GM18867 (cell line): ENCODE measurements at regions not wholly inside any gene's neighbourhood (a gene's known extent, or its start where the extent isn't known, plus 50 kb on each side); places are given as distances from the start of the nearest gene placed in this dataset.

Experiments
- ATAC-seq: cut with Tn5 transposase; IDR thresholded peaks from one replicate; pipeline ENCODE4 v1.9.1; 2021; ENCODE audit warnings: mild to moderate bottlenecking, moderate library complexity; ENCODE audit not compliant: unreplicated experiment

DNA sequence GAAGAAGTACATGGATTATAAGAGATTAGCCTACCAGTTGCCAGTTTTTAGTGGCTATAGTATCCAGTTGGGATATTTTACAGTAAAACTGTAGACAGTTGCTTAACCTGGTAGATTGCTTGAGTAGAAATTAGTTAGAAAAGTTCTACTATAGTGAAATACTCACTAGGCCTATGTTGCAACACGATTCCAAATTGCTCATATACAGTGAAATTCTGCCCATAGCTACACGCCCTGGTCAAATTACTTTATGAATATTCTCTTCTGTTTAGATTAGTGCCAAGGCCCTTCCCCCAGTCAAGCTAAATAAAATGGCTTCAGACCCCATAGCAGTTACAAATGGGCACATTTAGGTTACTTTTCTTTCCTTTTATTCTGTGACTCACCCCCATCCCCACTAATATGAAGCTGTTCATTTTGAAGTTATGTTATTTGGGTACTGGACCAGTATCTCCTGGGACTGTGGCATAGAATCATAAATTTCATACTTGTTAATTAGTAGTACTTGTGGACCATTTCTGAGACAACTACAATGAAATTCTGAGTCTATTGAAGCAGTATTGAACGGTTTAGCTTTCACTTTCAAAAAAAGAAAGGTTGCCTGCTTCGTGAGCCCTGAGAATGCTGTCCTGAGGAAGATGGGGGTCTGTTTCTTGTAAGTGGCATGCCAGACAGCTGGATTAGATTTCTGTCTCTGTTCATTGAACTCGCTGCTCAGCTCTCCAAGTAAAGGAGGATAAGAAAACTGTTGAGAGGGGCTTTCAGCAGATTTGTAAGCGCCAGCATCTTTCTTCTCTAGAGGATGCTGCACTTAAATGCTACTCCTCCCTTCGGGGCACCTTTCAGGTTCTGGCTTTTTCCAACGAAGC, 65.8 kb upstream of the CFAP20DC start:
- ATAC-seq = peak; percentile 61

DNA sequence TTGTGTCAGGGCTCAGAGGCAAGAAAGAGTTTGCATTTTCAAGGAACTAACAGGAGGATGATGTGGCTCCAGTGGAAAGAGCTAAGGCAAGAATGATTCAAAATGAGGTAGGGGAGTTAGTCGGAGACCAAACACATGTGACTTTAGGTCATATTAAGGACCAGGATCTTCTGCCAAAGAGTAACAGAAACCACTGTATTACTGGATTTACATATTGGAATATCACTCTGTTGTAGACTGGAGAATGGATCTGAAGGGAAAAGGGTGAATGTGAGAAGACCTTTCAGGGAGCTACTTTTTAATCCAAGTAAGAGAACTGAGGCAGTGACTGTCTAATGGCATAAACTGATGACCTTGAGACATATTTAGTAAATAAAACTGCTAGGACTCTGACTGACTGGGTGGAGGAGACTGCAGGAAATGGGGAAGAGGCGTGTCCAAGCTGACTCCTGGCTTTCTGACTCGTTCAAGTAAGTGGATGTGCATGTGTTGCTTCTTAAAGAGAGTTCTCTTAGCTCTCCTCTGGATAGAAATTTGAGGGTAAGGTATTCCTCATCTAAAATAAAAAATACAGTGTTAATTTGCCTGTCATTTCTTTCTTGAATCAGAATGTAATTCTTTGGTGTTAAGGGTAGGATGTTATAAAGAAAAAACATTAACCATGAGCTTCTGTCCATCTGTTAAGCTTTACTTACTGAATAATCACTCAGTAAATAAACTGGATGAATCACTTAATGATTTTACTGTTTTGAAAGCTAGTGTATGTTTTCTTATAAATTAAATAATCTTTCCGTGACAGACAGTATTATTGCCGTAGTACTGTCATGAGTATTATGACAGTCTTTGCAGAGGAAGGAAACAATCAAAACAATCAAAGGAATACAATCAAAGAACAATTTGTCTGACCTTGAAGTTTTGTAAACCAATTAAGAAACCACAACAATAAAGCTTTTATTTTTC, 58.3 kb upstream of the CFAP20DC start:
- no peak for ATAC-seq

DNA sequence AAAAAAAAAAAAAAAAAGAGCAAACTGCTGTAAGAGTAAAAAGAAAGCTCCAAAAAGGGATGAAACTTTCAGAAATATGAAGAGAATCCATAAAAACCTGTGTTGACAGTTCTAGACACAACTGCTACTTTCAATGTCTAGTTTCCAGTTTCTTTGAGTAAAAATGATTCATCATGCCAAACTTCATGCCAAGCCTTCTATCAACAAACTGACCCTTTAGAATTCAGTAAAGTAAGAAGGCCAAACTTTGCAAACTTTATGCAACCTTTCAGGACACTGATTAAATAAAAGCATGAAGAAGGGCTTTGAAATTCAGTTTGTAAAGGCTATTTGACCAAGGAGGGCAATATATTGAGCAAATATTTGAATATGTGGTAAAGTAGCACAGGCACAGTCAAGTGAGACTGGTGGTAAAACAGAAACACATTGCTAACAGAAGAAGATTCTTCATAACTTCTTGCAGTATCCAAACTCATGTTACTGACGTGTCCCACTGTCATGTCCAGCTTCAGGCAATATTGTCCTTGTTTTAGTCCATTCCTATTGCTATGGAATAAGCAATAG, 56.3 kb upstream of the CFAP20DC start:
- ATAC-seq = no peak

DNA sequence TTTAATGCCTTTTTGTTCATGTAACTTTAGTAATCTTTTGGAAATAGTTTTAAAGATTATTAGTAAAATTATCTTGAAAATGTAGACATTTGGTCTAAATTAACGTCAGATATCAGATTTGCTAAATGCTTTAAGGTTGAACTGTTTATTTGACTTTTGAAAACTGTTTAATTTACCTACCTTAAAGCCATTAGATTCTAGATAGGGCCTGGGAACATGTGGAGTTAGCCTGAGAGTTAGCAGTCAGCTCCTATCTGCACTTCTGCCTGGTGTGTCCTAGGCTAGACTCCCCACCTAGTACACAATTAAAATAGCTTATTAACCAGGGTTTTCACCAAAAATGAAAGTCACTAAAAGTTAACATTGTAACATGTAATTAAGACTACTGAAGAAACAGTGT, 53.7 kb upstream of the CFAP20DC start:
- no peak for ATAC-seq

DNA sequence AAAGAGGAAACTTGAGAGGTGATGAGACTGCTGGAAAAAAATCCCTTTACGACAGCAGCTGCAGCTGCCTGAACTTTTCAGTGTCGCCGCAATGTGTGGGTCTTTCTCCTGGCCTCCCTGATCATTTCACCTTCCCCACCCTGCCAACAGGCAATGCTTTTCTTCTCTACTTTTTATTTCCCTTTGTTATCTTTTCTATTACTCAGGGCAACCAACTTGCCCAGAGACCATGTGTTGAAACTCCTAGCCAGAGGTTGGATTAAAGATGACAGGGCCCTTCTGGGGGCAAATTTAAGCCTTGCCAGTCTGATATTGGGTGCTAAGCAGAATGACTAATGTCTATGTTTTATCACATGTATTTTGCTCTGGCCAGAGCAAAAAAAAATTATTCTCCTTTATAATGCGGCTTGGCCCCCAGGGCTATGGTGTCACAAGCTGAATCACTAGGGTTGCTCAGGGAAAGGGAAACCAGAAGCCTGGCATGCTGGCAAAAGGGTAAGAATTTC, 51.5 kb upstream of the CFAP20DC start:
- ATAC-seq = no peak
